ENCODE measurements at regions not wholly inside any gene's neighbourhood (a gene's known extent, or its start where the extent isn't known, plus 50 kb on each side); places are given as distances from the start of the nearest gene placed in this dataset.

GRCh38 chr14:41016213-41016612 lies 590.5 kb upstream of the LRFN5 start:
- H3K9ac ChIP-seq (ENCODE audit: low read length): no peak overlapping the region
- DNase-seq (ENCODE audit: low read depth, low spot score) (no peak), ATAC-seq (no peak)
- no peaks in the 10 kb centered on the region for H3K4me1 ChIP-seq (ENCODE audit: control insufficient read depth in 1 of 2, insufficient read depth in 2 of 2, low read length in 2 of 2)
- ChIA-PET POLR2A (no interaction called here), CTCF (no interaction called here), RAD21 (ENCODE audit: low non-redundant PET in 1 of 2, low total read pairs in 2 of 2, uncharacterized antibody in 2 of 2, unreplicated experiment in 2 of 2) (no interaction called here)
- H3K4me3 ChIP-seq (replicated peaks in 1 of 2; ENCODE audit: low read depth in 1 of 2, low read length in 2 of 2): no peak overlapping the region
- no peaks in the 10 kb centered on the region for H3K36me3 ChIP-seq (ENCODE audit: control insufficient read depth in 1 of 2, insufficient read depth in 2 of 2, low read length in 2 of 2)
- H3K27me3 ChIP-seq (ENCODE audit: insufficient read depth, low read length): no peaks in the 10 kb centered on the region
- H3K9me3 ChIP-seq (ENCODE audit: control insufficient read depth in 1 of 2, insufficient read depth in 1 of 2, low read depth in 1 of 2, low read length in 2 of 2): no peaks in the 10 kb centered on the region
- H2AFZ ChIP-seq (ENCODE audit: low read depth, low read length, poor library complexity, severe bottlenecking): no peak overlapping the region
- TF ChIP-seq REST (IDR thresholded peaks at IDR 0.05; ENCODE audit: low read depth) (no peak), ELF1 (IDR thresholded peaks at IDR 0.05; ENCODE audit: borderline replicate concordance, low read depth) (no peak), EZH2 (IDR thresholded peaks at IDR 0.05) (no peak), CEBPB (IDR thresholded peaks at IDR 0.05; ENCODE audit: low read depth) (no peak), YY1 (IDR thresholded peaks at IDR 0.05; ENCODE audit: extremely low read depth, insufficient replicate concordance, low read depth, low read length) (no peak), FOSL1 (IDR thresholded peaks at IDR 0.05; ENCODE audit: low read depth) (no peak), RAD21 (IDR thresholded peaks at IDR 0.05; ENCODE audit: low read depth) (no peak), ZFX (IDR thresholded peaks at IDR 0.05) (no peak), ZBTB33 (IDR thresholded peaks at IDR 0.05; ENCODE audit: extremely low read depth, insufficient replicate concordance, low read length) (no peak), POLR2AphosphoS5 (IDR thresholded peaks at IDR 0.05; ENCODE audit: low read depth, low read length) (no peak), EGR1 (IDR thresholded peaks at IDR 0.05; ENCODE audit: low read depth) (no peak), EZH2phosphoT487 (IDR thresholded peaks at IDR 0.05; ENCODE audit: borderline replicate concordance) (no peak), ATF3 (IDR thresholded peaks at IDR 0.05) (no peak), SIN3A (IDR thresholded peaks at IDR 0.05; ENCODE audit: low read depth) (no peak), MAX (IDR thresholded peaks at IDR 0.05) (no peak), SP1 (IDR thresholded peaks at IDR 0.05; ENCODE audit: low read depth) (no peak)
- H3K4me2 ChIP-seq (ENCODE audit: low read length): no peak overlapping the region
- BruUV-seq (replicated peaks): no TSS peak
- no peaks in the 10 kb centered on the region for H3K9me2 ChIP-seq (ENCODE audit: insufficient read depth)
- intact Hi-C loops (cut with micrococcal nuclease): no loop called here
- H3K79me2 ChIP-seq (ENCODE audit: insufficient read depth, low read length): no peaks in the 10 kb centered on the region
- H3K27ac ChIP-seq (ENCODE audit: low read depth, low read length): no peak overlapping the region
- H4K20me1 ChIP-seq (ENCODE audit: insufficient read depth): no peaks in the 10 kb centered on the region
